ENCODE measurements at regions not wholly inside any gene's neighbourhood (a gene's known extent, or its start where the extent isn't known, plus 50 kb on each side); places are given as distances from the start of the nearest gene placed in this dataset.

DNA sequence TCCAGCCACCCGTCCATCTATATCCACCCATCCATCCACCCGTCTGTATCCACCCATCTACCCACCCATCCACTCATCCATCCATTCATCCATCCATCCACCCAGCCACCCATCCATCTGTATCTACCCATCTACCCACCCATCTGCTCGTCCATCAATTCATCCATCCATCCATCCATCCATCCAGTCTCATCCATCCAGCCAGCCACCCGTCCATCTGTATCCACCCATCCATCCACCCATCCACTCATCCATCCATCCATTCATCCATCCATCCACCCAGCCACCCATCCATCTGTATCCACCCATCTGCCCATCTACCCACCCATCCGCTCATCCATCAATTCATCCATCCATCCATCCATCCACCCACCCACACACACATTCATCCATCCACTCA is 73.2 kb downstream of the UNCX start:
- Histone ChIP-seq H4K20me1 (ENCODE audit: insufficient read depth, low read length) (no peaks in the 10 kb centered on the region), H2AFZ (ENCODE audit: insufficient read depth, low read depth, low read length, poor library complexity, severe bottlenecking) (no peak overlapping the region), H3K4me1 (ENCODE audit: control insufficient read depth in 1 of 2, insufficient read depth in 2 of 2, low read length in 2 of 2) (no peaks in the 10 kb centered on the region), H3K4me3 (replicated peaks in 1 of 3; ENCODE audit: low read depth in 2 of 3, low read length in 3 of 3) (no peak overlapping the region), H3K27ac (ENCODE audit: low read depth in 1 of 2, low read length in 2 of 2) (no peak overlapping the region), H3K27me3 (ENCODE audit: control insufficient read depth in 2 of 2, insufficient read depth in 2 of 2, low read length in 2 of 2) (no peaks in the 10 kb centered on the region), H3K79me2 (ENCODE audit: insufficient read depth, low read length) (no peaks in the 10 kb centered on the region), H3K36me3 (replicated peaks in 1 of 2; ENCODE audit: control insufficient read depth in 1 of 2, insufficient read depth in 2 of 2, low read length in 2 of 2) (no peaks in the 10 kb centered on the region), H3K9me3 (replicated peaks in 1 of 2; ENCODE audit: control insufficient read depth in 1 of 2, insufficient read depth in 1 of 2, low read length in 2 of 2) (no peaks in the 10 kb centered on the region), H3K4me2 (replicated peaks; ENCODE audit: extremely low read depth, low read length, poor library complexity, severe bottlenecking) (no peak overlapping the region), H3K9ac (ENCODE audit: insufficient read depth, low read length, poor library complexity, severe bottlenecking) (no peak overlapping the region)
- Mint-ChIP-seq H3K4me3 (no peak overlapping the region), H3K4me1 (no peaks in the 10 kb centered on the region), H3K36me3 (no peaks in the 10 kb centered on the region), H3K9me3 (peaks cover 0 to 5% (median 0%) of the 10 kb centered on the region in 7 donors), H3K27me3 (ENCODE audit: low read depth in 3 of 3) (peaks cover 7 to 18% (median 17%) of the 10 kb centered on the region in 3 donors), H3K27ac (no peak overlapping the region)
- WGBS (ENCODE audit: insufficient coverage) = 72% methylated on average over 5 of the region's 5 CpGs
- intact Hi-C loops (cut with micrococcal nuclease) = no loop called here
- DNase-seq = no peak
- TF ChIP-seq, protein P1, sequence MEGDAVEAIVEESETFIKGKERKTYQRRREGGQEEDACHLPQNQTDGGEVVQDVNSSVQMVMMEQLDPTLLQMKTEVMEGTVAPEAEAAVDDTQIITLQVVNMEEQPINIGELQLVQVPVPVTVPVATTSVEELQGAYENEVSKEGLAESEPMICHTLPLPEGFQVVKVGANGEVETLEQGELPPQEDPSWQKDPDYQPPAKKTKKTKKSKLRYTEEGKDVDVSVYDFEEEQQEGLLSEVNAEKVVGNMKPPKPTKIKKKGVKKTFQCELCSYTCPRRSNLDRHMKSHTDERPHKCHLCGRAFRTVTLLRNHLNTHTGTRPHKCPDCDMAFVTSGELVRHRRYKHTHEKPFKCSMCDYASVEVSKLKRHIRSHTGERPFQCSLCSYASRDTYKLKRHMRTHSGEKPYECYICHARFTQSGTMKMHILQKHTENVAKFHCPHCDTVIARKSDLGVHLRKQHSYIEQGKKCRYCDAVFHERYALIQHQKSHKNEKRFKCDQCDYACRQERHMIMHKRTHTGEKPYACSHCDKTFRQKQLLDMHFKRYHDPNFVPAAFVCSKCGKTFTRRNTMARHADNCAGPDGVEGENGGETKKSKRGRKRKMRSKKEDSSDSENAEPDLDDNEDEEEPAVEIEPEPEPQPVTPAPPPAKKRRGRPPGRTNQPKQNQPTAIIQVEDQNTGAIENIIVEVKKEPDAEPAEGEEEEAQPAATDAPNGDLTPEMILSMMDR (IDR thresholded peaks at IDR 0.05) = no peak

GRCh38 chr7:1307828-1308227 is 75.2 kb downstream of the UNCX start:
- Mint-ChIP-seq H3K27me3 (ENCODE audit: low read depth in 3 of 3) (peaks cover 7 to 14% (median 11%) of the 10 kb centered on the region in 3 donors), H3K9me3 (peaks cover 0 to 7% (median 0%) of the 10 kb centered on the region in 7 donors), H3K4me1 (no peaks in the 10 kb centered on the region), H3K27ac (no peak overlapping the region), H3K4me3 (no peak overlapping the region), H3K36me3 (no peaks in the 10 kb centered on the region)
- TF ChIP-seq, protein P1 (IDR thresholded peaks at IDR 0.05) = no peak
- no peak for DNase-seq
- H3K36me3 ChIP-seq (replicated peaks in 1 of 2; ENCODE audit: control insufficient read depth in 1 of 2, insufficient read depth in 2 of 2, low read length in 2 of 2) = no peaks in the 10 kb centered on the region
- H4K20me1 ChIP-seq (ENCODE audit: insufficient read depth, low read length) = no peaks in the 10 kb centered on the region
- no peak overlapping the region for H3K4me3 ChIP-seq (replicated peaks in 1 of 3; ENCODE audit: low read depth in 2 of 3, low read length in 3 of 3)
- H3K9ac ChIP-seq (ENCODE audit: insufficient read depth, low read length, poor library complexity, severe bottlenecking) = no peak overlapping the region
- no peaks in the 10 kb centered on the region for H3K79me2 ChIP-seq (ENCODE audit: insufficient read depth, low read length)
- no peak overlapping the region for H3K4me2 ChIP-seq (replicated peaks; ENCODE audit: extremely low read depth, low read length, poor library complexity, severe bottlenecking)
- no peak overlapping the region for H3K27ac ChIP-seq (ENCODE audit: low read depth in 1 of 2, low read length in 2 of 2)
- intact Hi-C loops (cut with micrococcal nuclease) = no loop called here
- no peaks in the 10 kb centered on the region for H3K27me3 ChIP-seq (ENCODE audit: control insufficient read depth in 2 of 2, insufficient read depth in 2 of 2, low read length in 2 of 2)
- WGBS (ENCODE audit: insufficient coverage) = over 99% methylated on average over 11 of the region's 14 CpGs
- H3K4me1 ChIP-seq (ENCODE audit: control insufficient read depth in 1 of 2, insufficient read depth in 2 of 2, low read length in 2 of 2) = no peaks in the 10 kb centered on the region
- no peak overlapping the region for H2AFZ ChIP-seq (ENCODE audit: insufficient read depth, low read depth, low read length, poor library complexity, severe bottlenecking)
- no peaks in the 10 kb centered on the region for H3K9me3 ChIP-seq (replicated peaks in 1 of 2; ENCODE audit: control insufficient read depth in 1 of 2, insufficient read depth in 1 of 2, low read length in 2 of 2)

Data from CD14-positive monocyte (primary cell).